Ishikawa (cell line): ENCODE measurements at regions not wholly inside any gene's neighbourhood (a gene's known extent, or its start where the extent isn't known, plus 50 kb on each side); places are given as distances from the start of the nearest gene placed in this dataset.

Experiments used
- CREB1 ChIP-seq: IDR thresholded peaks from 2 replicates; pipeline ENCODE4 v1.6.1; 2012; ENCODE audit warnings: low read depth
- EP300 ChIP-seq: IDR thresholded peaks from 2 replicates; pipeline ENCODE4 v1.6.1; 2012; ENCODE audit warnings: borderline replicate concordance
- REST ChIP-seq: IDR thresholded peaks from 2 replicates; pipeline ENCODE4 v1.6.1; 2012; ENCODE audit warnings: low read depth, mild to moderate bottlenecking
- USF1 ChIP-seq: IDR thresholded peaks from 2 replicates; pipeline ENCODE4 v1.6.1; 2012
- TF ChIP-seq, protein P1 (sequence below): IDR thresholded peaks from 2 replicates; pipeline ENCODE4 v1.6.1; 2012

- TF ChIP-seq CREB1 (no peak), REST (no peak), USF1 (no peak), EP300 (no peak)
- TF ChIP-seq, protein P1, sequence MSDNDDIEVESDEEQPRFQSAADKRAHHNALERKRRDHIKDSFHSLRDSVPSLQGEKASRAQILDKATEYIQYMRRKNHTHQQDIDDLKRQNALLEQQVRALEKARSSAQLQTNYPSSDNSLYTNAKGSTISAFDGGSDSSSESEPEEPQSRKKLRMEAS: no peak
Measured at GRCh38 chr10:64079341-64079740, 558.1 kb downstream of the REEP3 start.
